CD8-positive, alpha-beta memory T cell (primary cell): ENCODE measurements at regions not wholly inside any gene's neighbourhood (a gene's known extent, or its start where the extent isn't known, plus 50 kb on each side); places are given as distances from the start of the nearest gene placed in this dataset.

Experiments
- CTCF ChIA-PET: fragments of 350-600 bp; sonication (Branson Sonifier 250); formaldehyde crosslinking; loops from one replicate; lab custom pipeline; 2021; ENCODE audit warnings: antibody characterized with exemption; lab: Charles Lee
- POLR2A ChIA-PET: fragments of 350-600 bp; sonication (Branson Sonifier 250); formaldehyde crosslinking; loops from one replicate; lab custom pipeline; 2021; ENCODE audit warnings: antibody characterized with exemption; lab: Charles Lee
- DNase-seq, 5 donors: peaks; one replicate each; pipeline versions ENCODE4 v3.0.0 to v3.0.0-alpha.2; 2020 to 2022; ENCODE audit warnings: mixed read lengths in 1 of 5
- H3K27ac ChIP-seq: one replicate; pipeline ENCODE4 v1.7.0; 2013; ENCODE audit warnings: low read depth, mild to moderate bottlenecking, low read length, moderate library complexity
- H3K27me3 ChIP-seq: 2 replicates; pipeline ENCODE4 v1.7.0; 2013; ENCODE audit warnings: low read length, mild to moderate bottlenecking; ENCODE audit not compliant: insufficient read depth, poor library complexity, severe bottlenecking
- H3K36me3 ChIP-seq: 2 replicates; pipeline ENCODE4 v1.7.0; 2013; ENCODE audit warnings: mild to moderate bottlenecking, low read length, moderate library complexity; ENCODE audit not compliant: insufficient read depth
- H3K4me1 ChIP-seq: 2 replicates; pipeline ENCODE4 v1.7.0; 2013; ENCODE audit warnings: mild to moderate bottlenecking, low read length, moderate library complexity; ENCODE audit not compliant: insufficient read depth
- H3K4me3 ChIP-seq: 2 replicates; pipeline ENCODE4 v1.7.0; 2013; ENCODE audit warnings: mild to moderate bottlenecking, low read length
- H3K9me3 ChIP-seq: 2 replicates; pipeline ENCODE4 v1.7.0; 2013; ENCODE audit warnings: mild to moderate bottlenecking, low read length
- H3K27ac Mint-ChIP-seq, 8 donors: one replicate each; pipeline ENCODE4 v1.8.0; 2020 to 2021; ENCODE audit warnings: mixed read lengths in 8 of 8, mild to moderate bottlenecking in 6 of 8, inconsistent platforms in 3 of 8, moderate library complexity in 3 of 8
- H3K27me3 Mint-ChIP-seq, 2 donors: one replicate each; pipeline ENCODE4 v1.8.0; 2020 to 2021; ENCODE audit warnings: mixed read lengths in 2 of 2, mild to moderate bottlenecking in 1 of 2, moderate library complexity in 1 of 2
- H3K36me3 Mint-ChIP-seq, 3 donors: one replicate each; pipeline ENCODE4 v1.8.0; 2020 to 2021; ENCODE audit warnings: mixed read lengths in 3 of 3, inconsistent platforms in 1 of 3, mild to moderate bottlenecking in 1 of 3
- H3K4me1 Mint-ChIP-seq, 3 donors: one replicate each; pipeline ENCODE4 v1.8.0; 2020 to 2021; ENCODE audit warnings: mixed read lengths in 3 of 3, inconsistent platforms in 1 of 3, mild to moderate bottlenecking in 1 of 3
- H3K4me3 Mint-ChIP-seq, 7 donors: one replicate each; pipeline ENCODE4 v1.8.0; 2020 to 2021; ENCODE audit warnings: mixed read lengths in 7 of 7, mild to moderate bottlenecking in 6 of 7, moderate library complexity in 4 of 7, inconsistent platforms in 2 of 7
- H3K9me3 Mint-ChIP-seq, 5 donors: one replicate each; pipeline ENCODE4 v1.8.0; 2020 to 2022; ENCODE audit warnings: mixed read lengths in 5 of 5, mild to moderate bottlenecking in 3 of 5, moderate library complexity in 2 of 5, inconsistent platforms in 1 of 5

GRCh38 chr2:34909992-34910705 is 1311.0 kb upstream of the FAM98A start:
- Histone ChIP-seq H3K9me3 (no peaks in the 10 kb centered on the region), H3K27ac (no peak overlapping the region), H3K36me3 (no peaks in the 10 kb centered on the region), H3K4me3 (no peak overlapping the region), H3K27me3 (no peaks in the 10 kb centered on the region), H3K4me1 (no peaks in the 10 kb centered on the region)
- Mint-ChIP-seq H3K4me3 (no peak overlapping the region), H3K4me1 (no peaks in the 10 kb centered on the region), H3K27me3 (no peaks in the 10 kb centered on the region), H3K36me3 (no peaks in the 10 kb centered on the region), H3K27ac (no peak overlapping the region), H3K9me3 (peaks cover 0 to 33% (median 5%) of the 10 kb centered on the region in 5 donors)
- DNase-seq = no peak
- CTCF ChIA-PET = no interaction called here
- POLR2A ChIA-PET = no interaction called here

- peaks cover 0 to 28% (median 5%) of the 10 kb centered on the region in 5 donors for H3K9me3 Mint-ChIP-seq
- no peaks in the 10 kb centered on the region for H3K27me3 Mint-ChIP-seq
- POLR2A ChIA-PET = no interaction called here
- no peaks in the 10 kb centered on the region for H3K4me1 Mint-ChIP-seq
- Histone ChIP-seq H3K9me3 (no peaks in the 10 kb centered on the region), H3K27ac (no peak overlapping the region), H3K27me3 (no peaks in the 10 kb centered on the region), H3K4me3 (no peak overlapping the region), H3K36me3 (no peaks in the 10 kb centered on the region), H3K4me1 (no peaks in the 10 kb centered on the region)
- H3K27ac Mint-ChIP-seq = no peak overlapping the region
- CTCF ChIA-PET = no interaction called here
- no peak overlapping the region for H3K4me3 Mint-ChIP-seq
- DNase-seq = no peak
- no peaks in the 10 kb centered on the region for H3K36me3 Mint-ChIP-seq
Observed at GRCh38 chr2:34907812-34908211, 1308.7 kb upstream of the FAM98A start.

- no peaks in the 10 kb centered on the region for H3K4me1 Mint-ChIP-seq
- H3K27me3 Mint-ChIP-seq = no peaks in the 10 kb centered on the region
- H3K9me3 Mint-ChIP-seq = peaks cover 0 to 15% (median 2%) of the 10 kb centered on the region in 5 donors
- no peak overlapping the region for H3K4me3 Mint-ChIP-seq
- H3K4me3 ChIP-seq = no peak overlapping the region
- ChIA-PET CTCF (no interaction called here), POLR2A (no interaction called here)
- no peak overlapping the region for H3K27ac Mint-ChIP-seq
- no peak for DNase-seq
- H3K27ac ChIP-seq = no peak overlapping the region
- no peaks in the 10 kb centered on the region for H3K36me3 ChIP-seq
- H3K4me1 ChIP-seq = no peaks in the 10 kb centered on the region
- H3K36me3 Mint-ChIP-seq = no peaks in the 10 kb centered on the region
- no peaks in the 10 kb centered on the region for H3K27me3 ChIP-seq
- H3K9me3 ChIP-seq = no peaks in the 10 kb centered on the region
Observed at GRCh38 chr2:34901739-34902138, 1302.6 kb upstream of the FAM98A start.

- CTCF ChIA-PET = no interaction called here
- no peaks in the 10 kb centered on the region for H3K27me3 ChIP-seq
- H3K4me1 ChIP-seq = no peaks in the 10 kb centered on the region
- H3K27ac ChIP-seq = no peak overlapping the region
- Mint-ChIP-seq H3K36me3 (no peaks in the 10 kb centered on the region), H3K27me3 (no peaks in the 10 kb centered on the region), H3K9me3 (peaks cover 0 to 6% (median 4%) of the 10 kb centered on the region in 5 donors), H3K27ac (no peak overlapping the region), H3K4me1 (no peaks in the 10 kb centered on the region), H3K4me3 (no peak overlapping the region)
- no peak overlapping the region for H3K4me3 ChIP-seq
- H3K36me3 ChIP-seq = no peaks in the 10 kb centered on the region
- POLR2A ChIA-PET = no interaction called here
- DNase-seq = no peak
- no peaks in the 10 kb centered on the region for H3K9me3 ChIP-seq
Observed at GRCh38 chr2:34899079-34899478, 1300.0 kb upstream of the FAM98A start.

GRCh38 chr2:34892766-34893165 is 1293.7 kb upstream of the FAM98A start:
- DNase-seq = no peak
- H3K27ac ChIP-seq = no peak overlapping the region
- H3K4me1 Mint-ChIP-seq = no peaks in the 10 kb centered on the region
- ChIA-PET POLR2A (no interaction called here), CTCF (no interaction called here)
- H3K9me3 ChIP-seq = no peaks in the 10 kb centered on the region
- H3K27ac Mint-ChIP-seq = no peak overlapping the region
- H3K27me3 Mint-ChIP-seq = no peaks in the 10 kb centered on the region
- H3K4me3 Mint-ChIP-seq = no peak overlapping the region
- H3K36me3 ChIP-seq = no peaks in the 10 kb centered on the region
- no peaks in the 10 kb centered on the region for H3K27me3 ChIP-seq
- no peaks in the 10 kb centered on the region for H3K4me1 ChIP-seq
- no peaks in the 10 kb centered on the region for H3K36me3 Mint-ChIP-seq
- no peak overlapping the region for H3K4me3 ChIP-seq
- H3K9me3 Mint-ChIP-seq = peaks cover 0 to 8% (median 2%) of the 10 kb centered on the region in 5 donors

- ChIA-PET POLR2A (no interaction called here), CTCF (no interaction called here)
- no peak overlapping the region for H3K27ac ChIP-seq
- no peaks in the 10 kb centered on the region for H3K4me1 ChIP-seq
- Mint-ChIP-seq H3K27ac (no peak overlapping the region), H3K4me3 (no peak overlapping the region), H3K4me1 (no peaks in the 10 kb centered on the region), H3K9me3 (peaks cover 0 to 8% (median under 1%) of the 10 kb centered on the region in 5 donors), H3K36me3 (no peaks in the 10 kb centered on the region), H3K27me3 (no peaks in the 10 kb centered on the region)
- no peak for DNase-seq
- H3K36me3 ChIP-seq = no peaks in the 10 kb centered on the region
- no peaks in the 10 kb centered on the region for H3K9me3 ChIP-seq
- H3K4me3 ChIP-seq = no peak overlapping the region
- H3K27me3 ChIP-seq = no peaks in the 10 kb centered on the region
Observed at GRCh38 chr2:34892256-34892655, 1293.2 kb upstream of the FAM98A start.

GRCh38 chr2:34875091-34875745 is 1276.1 kb upstream of the FAM98A start:
- DNase-seq = no peak
- Mint-ChIP-seq H3K27me3 (no peaks in the 10 kb centered on the region), H3K27ac (no peak overlapping the region), H3K4me3 (no peak overlapping the region), H3K9me3 (peaks cover 0 to 3% (median 0%) of the 10 kb centered on the region in 5 donors), H3K4me1 (no peaks in the 10 kb centered on the region), H3K36me3 (no peaks in the 10 kb centered on the region)
- H3K27ac ChIP-seq = no peak overlapping the region
- H3K27me3 ChIP-seq = no peaks in the 10 kb centered on the region
- H3K36me3 ChIP-seq = no peaks in the 10 kb centered on the region
- POLR2A ChIA-PET = no interaction called here
- no peaks in the 10 kb centered on the region for H3K4me1 ChIP-seq
- H3K9me3 ChIP-seq = no peaks in the 10 kb centered on the region
- H3K4me3 ChIP-seq = no peak overlapping the region
- CTCF ChIA-PET = no interaction called here

GRCh38 chr2:34853646-34854045 is 1254.5 kb upstream of the FAM98A start:
- ChIA-PET POLR2A (no interaction called here), CTCF (no interaction called here)
- no peaks in the 10 kb centered on the region for H3K36me3 Mint-ChIP-seq
- no peaks in the 10 kb centered on the region for H3K27me3 ChIP-seq
- no peak overlapping the region for H3K27ac Mint-ChIP-seq
- H3K4me3 ChIP-seq = no peak overlapping the region
- no peaks in the 10 kb centered on the region for H3K36me3 ChIP-seq
- no peaks in the 10 kb centered on the region for H3K4me1 Mint-ChIP-seq
- peaks cover 0 to 2% of the 10 kb centered on the region in 2 donors for H3K27me3 Mint-ChIP-seq
- no peak overlapping the region for H3K27ac ChIP-seq
- peaks cover 11 to 40% (median 14%) of the 10 kb centered on the region in 5 donors for H3K9me3 Mint-ChIP-seq
- no peaks in the 10 kb centered on the region for H3K9me3 ChIP-seq
- H3K4me3 Mint-ChIP-seq = no peak overlapping the region
- DNase-seq = no peak
- H3K4me1 ChIP-seq = no peaks in the 10 kb centered on the region
